Left lung (tissue), 4 donors: ENCODE measurements at regions not wholly inside any gene's neighbourhood (a gene's known extent, or its start where the extent isn't known, plus 50 kb on each side); places are given as distances from the start of the nearest gene placed in this dataset.

Experiments
- ATAC-seq: fragments of 200-7000 bp; cut with Tn5 transposase; one replicate; pipeline ENCODE4 v1.9.1; 2020; ENCODE audit warnings: moderate library complexity
- DNase-seq, 4 donors: peaks; one replicate each; pipeline ENCODE4 v3.0.0-alpha.2; 2013 to 2020
- H3K27ac ChIP-seq, 2 donors: fragments of 200-600 bp; sonication (generic) in 1 of 2; one replicate each; pipeline versions ENCODE4 v1.5.0 to v1.8.0; 2020 to 2021
- H3K27me3 ChIP-seq, 2 donors: fragments of 200-600 bp; sonication (generic) in 1 of 2; one replicate each; pipeline versions ENCODE4 v1.5.0 to v1.8.0; 2020 to 2021
- H3K36me3 ChIP-seq, 2 donors: fragments of 200-600 bp; sonication (generic) in 1 of 2; one replicate each; pipeline versions ENCODE4 v1.5.0 to v1.8.0; 2020 to 2021
- H3K4me1 ChIP-seq, 2 donors: fragments of 200-600 bp; one replicate each; pipeline ENCODE4 v1.8.0; 2021
- H3K4me3 ChIP-seq, 2 donors: fragments of 200-600 bp; sonication (generic) in 1 of 2; one replicate each; pipeline versions ENCODE4 v1.5.0 to v1.8.0; 2020 to 2021; ENCODE audit warnings: mild to moderate bottlenecking in 1 of 2
- H3K9me3 ChIP-seq, 2 donors: fragments of 200-600 bp; sonication (generic) in 1 of 2; one replicate each; pipeline versions ENCODE4 v1.5.0 to v1.8.0; 2020 to 2021
- intact Hi-C, 2 donors: fragments of 100-400 bp; cut with DNase I; formaldehyde crosslinking; loops; one replicate each; pipeline versions ENCODE4 v1.11.2 to v1.14.2; 2022
- TF ChIP-seq, protein P1 (sequence below), 2 donors: fragments of 200-600 bp; sonication (generic) in 1 of 2; IDR thresholded peaks; one replicate each; pipeline versions ENCODE4 v1.5.0 to v1.8.0; 2021; ENCODE audit warnings: antibody characterized with exemption in 2 of 2
- donor health status: DM: no; HTN: yes; CAD: no.
- donor health status: DM: no; HTN: no; CAD: no.

DNA sequence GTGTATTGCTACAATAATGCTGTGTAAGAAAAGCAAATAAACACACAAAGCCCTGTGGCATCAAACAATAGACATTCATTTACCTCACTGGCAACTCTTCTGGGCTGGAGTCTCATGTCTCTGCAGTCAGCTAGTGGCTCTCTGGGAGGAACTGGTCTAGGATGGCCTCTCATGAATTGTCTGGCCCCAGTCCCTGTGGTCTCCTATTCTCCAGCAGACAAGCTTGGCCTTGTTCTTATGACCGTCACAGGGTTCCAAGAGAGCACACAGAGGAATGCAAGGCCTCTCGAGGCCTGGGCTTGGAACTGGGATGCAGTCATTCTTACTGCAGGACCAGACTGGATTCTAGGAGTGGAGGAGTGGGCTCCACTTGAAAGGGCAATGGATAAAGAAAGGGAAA, 141.2 kb upstream of the NTM start:
- ATAC-seq (no peak), DNase-seq (no peak)
- no peak overlapping the region for H3K4me3 ChIP-seq
- TF ChIP-seq, protein P1, sequence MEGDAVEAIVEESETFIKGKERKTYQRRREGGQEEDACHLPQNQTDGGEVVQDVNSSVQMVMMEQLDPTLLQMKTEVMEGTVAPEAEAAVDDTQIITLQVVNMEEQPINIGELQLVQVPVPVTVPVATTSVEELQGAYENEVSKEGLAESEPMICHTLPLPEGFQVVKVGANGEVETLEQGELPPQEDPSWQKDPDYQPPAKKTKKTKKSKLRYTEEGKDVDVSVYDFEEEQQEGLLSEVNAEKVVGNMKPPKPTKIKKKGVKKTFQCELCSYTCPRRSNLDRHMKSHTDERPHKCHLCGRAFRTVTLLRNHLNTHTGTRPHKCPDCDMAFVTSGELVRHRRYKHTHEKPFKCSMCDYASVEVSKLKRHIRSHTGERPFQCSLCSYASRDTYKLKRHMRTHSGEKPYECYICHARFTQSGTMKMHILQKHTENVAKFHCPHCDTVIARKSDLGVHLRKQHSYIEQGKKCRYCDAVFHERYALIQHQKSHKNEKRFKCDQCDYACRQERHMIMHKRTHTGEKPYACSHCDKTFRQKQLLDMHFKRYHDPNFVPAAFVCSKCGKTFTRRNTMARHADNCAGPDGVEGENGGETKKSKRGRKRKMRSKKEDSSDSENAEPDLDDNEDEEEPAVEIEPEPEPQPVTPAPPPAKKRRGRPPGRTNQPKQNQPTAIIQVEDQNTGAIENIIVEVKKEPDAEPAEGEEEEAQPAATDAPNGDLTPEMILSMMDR (IDR thresholded peaks at IDR 0.05) = no peak
- H3K27me3 ChIP-seq = no peaks in the 10 kb centered on the region
- peaks cover 0 to 9% of the 10 kb centered on the region in 2 donors for H3K9me3 ChIP-seq
- intact Hi-C loops = no loop called here
- H3K36me3 ChIP-seq = no peaks in the 10 kb centered on the region
- H3K27ac ChIP-seq = no peak overlapping the region
- H3K4me1 ChIP-seq = no peaks in the 10 kb centered on the region

GRCh38 chr11:131231317-131231940, 139.0 kb upstream of the NTM start:
- intact Hi-C loops = no loop called here
- TF ChIP-seq, protein P1 (IDR thresholded peaks at IDR 0.05) = no peak
- H3K27me3 ChIP-seq = peaks cover 0 to 6% of the 10 kb centered on the region in 2 donors
- no peak for ATAC-seq
- H3K36me3 ChIP-seq = no peaks in the 10 kb centered on the region
- H3K4me1 ChIP-seq = no peaks in the 10 kb centered on the region
- no peak overlapping the region for H3K4me3 ChIP-seq
- H3K27ac ChIP-seq = no peak overlapping the region
- DNase-seq = no peak
- no peaks in the 10 kb centered on the region for H3K9me3 ChIP-seq

- DNase-seq = no peak
- Histone ChIP-seq H3K4me3 (no peak overlapping the region), H3K27me3 (peaks cover 0 to 6% of the 10 kb centered on the region in 2 donors), H3K4me1 (no peaks in the 10 kb centered on the region), H3K9me3 (no peaks in the 10 kb centered on the region), H3K36me3 (no peaks in the 10 kb centered on the region), H3K27ac (no peak overlapping the region)
- TF ChIP-seq, protein P1 (IDR thresholded peaks at IDR 0.05) = no peak
- no peak for ATAC-seq
- intact Hi-C loops = no loop called here
Observed at GRCh38 chr11:131232261-131232660, 138.2 kb upstream of the NTM start.

DNA sequence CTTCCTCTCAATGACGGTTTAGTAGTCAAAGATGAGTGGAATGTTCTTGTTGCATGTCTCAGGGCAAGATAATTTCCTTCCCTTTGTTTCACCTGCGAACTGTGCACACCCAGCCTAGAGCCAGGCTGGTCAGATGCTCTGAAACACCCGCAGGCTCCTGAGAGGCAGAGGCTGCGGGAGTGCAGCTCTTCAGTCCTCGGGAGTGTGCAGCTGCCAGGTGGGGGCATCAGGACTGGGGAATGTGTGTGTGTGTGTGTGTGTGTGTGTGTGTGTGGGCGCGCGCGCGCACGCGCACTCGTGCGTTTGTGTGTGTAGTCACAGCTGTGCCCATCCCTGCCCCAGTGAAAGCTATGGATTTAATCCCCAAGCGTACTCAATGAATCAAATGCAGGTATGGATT, 136.2 kb upstream of the NTM start:
- Histone ChIP-seq H3K27ac (no peak overlapping the region), H3K36me3 (no peaks in the 10 kb centered on the region), H3K4me3 (no peak overlapping the region), H3K9me3 (no peaks in the 10 kb centered on the region), H3K4me1 (no peaks in the 10 kb centered on the region), H3K27me3 (peaks cover 0 to 6% of the 10 kb centered on the region in 2 donors)
- intact Hi-C loops = no loop called here
- DNase-seq (no peak), ATAC-seq (no peak)
- TF ChIP-seq, protein P1 (IDR thresholded peaks at IDR 0.05) = no peak

DNA sequence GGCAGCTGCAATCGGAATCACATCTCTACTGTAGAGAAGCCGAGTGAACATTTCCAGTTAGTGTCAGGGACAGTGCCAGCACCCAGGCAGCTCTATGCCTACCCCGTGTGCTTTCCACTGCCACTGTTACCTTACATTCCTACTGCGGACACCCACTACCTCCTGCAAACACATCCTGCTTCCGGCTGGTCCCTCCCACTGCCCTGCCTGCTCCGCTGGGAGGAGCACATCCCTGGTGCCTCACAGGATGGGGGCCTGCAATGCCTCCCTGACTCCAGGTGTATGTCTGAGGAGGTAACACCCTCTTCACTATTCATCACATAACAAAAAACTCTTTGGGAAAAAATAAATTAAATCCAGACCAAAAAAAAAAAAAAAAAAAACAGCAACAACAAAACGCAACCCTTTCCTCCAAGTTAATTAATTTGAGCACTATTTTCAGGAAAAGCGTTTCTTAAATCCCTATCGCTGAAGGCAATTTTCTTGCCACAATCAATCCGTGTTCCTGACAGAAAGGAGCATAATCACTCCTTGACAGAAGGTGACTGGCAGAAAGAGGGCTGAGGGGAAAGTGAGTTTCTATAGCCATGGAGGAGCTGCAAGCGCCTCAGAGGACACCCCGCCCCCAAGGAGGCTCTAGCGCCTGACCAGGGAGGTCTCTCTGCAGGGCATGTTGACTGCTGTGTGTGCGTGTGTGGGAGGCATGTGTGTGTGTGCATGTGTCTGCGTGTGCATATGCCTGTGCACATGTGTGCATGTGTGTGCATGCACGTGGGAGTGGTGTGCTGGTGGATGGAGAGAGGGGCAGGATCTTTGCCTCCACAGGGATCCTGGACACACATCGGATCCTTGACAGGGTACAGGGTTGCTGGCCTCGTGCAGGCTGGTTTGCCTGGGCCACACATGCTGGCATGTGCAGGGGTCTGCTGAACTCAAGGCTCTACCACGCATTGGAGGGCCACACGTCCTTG, 134.8 kb upstream of the NTM start:
- DNase-seq = no peak
- Histone ChIP-seq H3K4me1 (no peaks in the 10 kb centered on the region), H3K27ac (no peak overlapping the region), H3K36me3 (no peaks in the 10 kb centered on the region), H3K9me3 (no peaks in the 10 kb centered on the region), H3K4me3 (no peak overlapping the region), H3K27me3 (peaks cover 0 to 6% of the 10 kb centered on the region in 2 donors)
- intact Hi-C loops = no loop called here
- ATAC-seq = no peak
- TF ChIP-seq, protein P1 (IDR thresholded peaks at IDR 0.05) = no peak
